Stomach (tissue), 4 donors: ENCODE measurements at regions not wholly inside any gene's neighbourhood (a gene's known extent, or its start where the extent isn't known, plus 50 kb on each side); places are given as distances from the start of the nearest gene placed in this dataset.

Experiments used
- EP300 ChIP-seq: sonication (generic); formaldehyde crosslinking; IDR thresholded peaks from one replicate; pipeline ENCODE4 v1.6.1; 2017; ENCODE audit warnings: antibody characterized with exemption
- POLR2A ChIP-seq, 4 donors: fragments of 450-650 bp; IDR thresholded peaks; one replicate each; pipeline ENCODE4 v1.6.1; 2016; ENCODE audit warnings: antibody characterized with exemption in 4 of 4, control low read depth in 2 of 4, mild to moderate bottlenecking in 1 of 4, moderate library complexity in 1 of 4
- POLR2AphosphoS5 ChIP-seq, 3 donors: sonication (generic); formaldehyde crosslinking; IDR thresholded peaks; one replicate each; pipeline ENCODE4 v1.6.1; 2016; ENCODE audit warnings: antibody characterized with exemption in 3 of 3
- TF ChIP-seq, protein P1 (sequence below), 7 experiments: fragments of 450-650 bp in 4 of 7; fragments of 200-600 bp in 3 of 7; sonication (generic) in 3 of 7; IDR thresholded peaks; one replicate each; pipeline ENCODE4 v1.5.1; 2016 to 2019; ENCODE audit warnings: antibody characterized with exemption in 7 of 7, control low read depth in 2 of 7, mild to moderate bottlenecking in 1 of 7

DNA sequence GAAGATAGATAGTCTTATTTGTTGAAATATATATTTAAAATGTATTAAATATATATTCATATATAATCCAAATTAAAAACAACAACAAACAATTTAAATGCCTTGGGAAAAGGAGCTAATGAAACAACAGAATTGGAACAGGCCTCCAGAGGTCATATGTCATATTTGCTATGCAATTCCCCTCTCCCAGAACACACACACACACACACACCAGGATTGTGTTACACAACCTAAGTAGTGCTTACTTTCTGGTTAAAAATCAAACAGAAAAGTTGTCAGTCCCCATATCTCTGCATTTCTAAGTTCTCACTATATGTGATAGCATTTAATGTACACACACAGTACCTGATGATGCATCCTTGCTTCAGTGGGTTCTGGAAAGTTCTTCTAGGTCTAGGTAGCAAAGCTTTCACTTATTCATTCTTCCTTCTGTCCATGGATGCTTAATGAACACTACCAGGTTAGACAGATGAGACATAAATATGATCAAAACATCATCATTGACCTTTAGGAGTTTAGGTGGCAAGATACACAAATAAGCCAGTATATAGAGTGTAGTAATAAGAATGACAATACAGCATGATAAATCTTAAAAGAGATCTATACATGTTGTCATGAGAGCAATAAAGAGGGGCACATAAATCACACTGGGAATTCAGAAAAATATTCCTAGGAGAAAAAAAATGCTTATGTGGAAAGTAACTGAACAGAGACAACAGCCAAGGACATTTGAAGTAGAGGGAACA lies 662.8 kb downstream of the PTPRC start:
- no peak for TF ChIP-seq POLR2A (IDR thresholded peaks at IDR 0.05)
- TF ChIP-seq, protein P1, sequence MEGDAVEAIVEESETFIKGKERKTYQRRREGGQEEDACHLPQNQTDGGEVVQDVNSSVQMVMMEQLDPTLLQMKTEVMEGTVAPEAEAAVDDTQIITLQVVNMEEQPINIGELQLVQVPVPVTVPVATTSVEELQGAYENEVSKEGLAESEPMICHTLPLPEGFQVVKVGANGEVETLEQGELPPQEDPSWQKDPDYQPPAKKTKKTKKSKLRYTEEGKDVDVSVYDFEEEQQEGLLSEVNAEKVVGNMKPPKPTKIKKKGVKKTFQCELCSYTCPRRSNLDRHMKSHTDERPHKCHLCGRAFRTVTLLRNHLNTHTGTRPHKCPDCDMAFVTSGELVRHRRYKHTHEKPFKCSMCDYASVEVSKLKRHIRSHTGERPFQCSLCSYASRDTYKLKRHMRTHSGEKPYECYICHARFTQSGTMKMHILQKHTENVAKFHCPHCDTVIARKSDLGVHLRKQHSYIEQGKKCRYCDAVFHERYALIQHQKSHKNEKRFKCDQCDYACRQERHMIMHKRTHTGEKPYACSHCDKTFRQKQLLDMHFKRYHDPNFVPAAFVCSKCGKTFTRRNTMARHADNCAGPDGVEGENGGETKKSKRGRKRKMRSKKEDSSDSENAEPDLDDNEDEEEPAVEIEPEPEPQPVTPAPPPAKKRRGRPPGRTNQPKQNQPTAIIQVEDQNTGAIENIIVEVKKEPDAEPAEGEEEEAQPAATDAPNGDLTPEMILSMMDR (IDR thresholded peaks at IDR 0.05) = no peak
- no peak for TF ChIP-seq EP300
- TF ChIP-seq POLR2AphosphoS5 (IDR thresholded peaks at IDR 0.05) = no peak
